ENCODE measurements at regions not wholly inside any gene's neighbourhood (a gene's known extent, or its start where the extent isn't known, plus 50 kb on each side); places are given as distances from the start of the nearest gene placed in this dataset.
"Not testable (repeated sequence)": the region's sequence is repeated elsewhere in the genome, so short reads cannot be mapped to it uniquely, and the experiment has no call there.

DNA sequence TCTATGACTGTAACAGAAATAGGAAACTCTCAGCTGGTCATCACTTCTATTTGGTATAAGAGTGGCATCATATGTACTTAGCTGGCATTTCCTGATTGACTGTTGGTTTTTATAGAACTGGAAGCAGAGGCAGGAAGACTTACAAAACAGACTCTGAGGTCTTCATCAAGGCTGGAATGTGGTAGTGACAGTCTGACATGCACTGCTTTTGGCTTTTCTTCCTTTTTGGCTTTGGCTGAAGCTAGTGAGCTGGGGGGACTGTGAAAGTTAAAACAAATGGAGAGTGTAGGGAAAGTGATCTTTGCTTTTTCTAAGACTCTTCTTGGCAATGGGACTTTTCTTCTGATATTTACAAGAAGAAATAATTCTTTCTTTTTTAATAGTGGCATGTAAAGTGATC lies 121.1 kb upstream of the SLC4A4 start:
- ChIA-PET RAD21 (ENCODE audit: unreplicated experiment) (interaction anchor here (1.2 kb wide), 1 partner anchor 1069 kb away, joined by 3 read pairs; no protein-coding TSS in a partner anchor), POLR2A (no interaction called here), CTCF (interaction anchor here (1.8 to 4.2 kb wide), 2 partner anchors 12 to 495 kb away, joined by 4 to 31 read pairs; no protein-coding TSS in a partner anchor), SMC1A (ENCODE audit: uncharacterized antibody, unreplicated experiment) (no interaction called here)
- Histone ChIP-seq H3K79me2 (ENCODE audit: control insufficient read depth, insufficient read depth, low read length) (no peaks in the 10 kb centered on the region), H3K9ac (ENCODE audit: control insufficient read depth, insufficient read depth, low read length) (no peak overlapping the region), H3K27me3 (replicated peaks in 1 of 2; ENCODE audit: control insufficient read depth in 2 of 2, insufficient read depth in 2 of 2, low read length in 1 of 2) (no peaks in the 10 kb centered on the region; a peak in 1 of 4 replicates), H2AFZ (ENCODE audit: control insufficient read depth, low read depth, low read length) (no peak overlapping the region), H3K27ac (ENCODE audit: control insufficient read depth, insufficient read depth) (no peak overlapping the region), H4K20me1 (ENCODE audit: control insufficient read depth, insufficient read depth) (no peaks in the 10 kb centered on the region), H3K4me2 (ENCODE audit: control insufficient read depth, insufficient read depth) (no peak overlapping the region), H3K36me3 (ENCODE audit: control insufficient read depth in 2 of 2, insufficient read depth in 2 of 2, low read length in 1 of 2) (no peaks in the 10 kb centered on the region), H3K9me3 (replicated peaks; ENCODE audit: control insufficient read depth, insufficient read depth, low read length) (no peaks in the 10 kb centered on the region), H3K4me3 (no peak overlapping the region), H3K4me1 (ENCODE audit: control insufficient read depth, insufficient read depth, low read length) (no peaks in the 10 kb centered on the region)
- no peak for DNase-seq (ENCODE audit: low read depth, low spot score)
- intact Hi-C loops (cut with micrococcal nuclease; ENCODE audit: unreplicated experiment) = no loop called here
- FAIRE-seq = no peak
- in situ Hi-C loops (cut with MboI) = no loop called here
- BruUV-seq (replicated peaks) = no TSS peak
- ATAC-seq = no peak
- TF ChIP-seq BCL11A (IDR thresholded peaks at IDR 0.05; ENCODE audit: low read depth, low read length) (no peak), SMARCA5 (IDR thresholded peaks at IDR 0.05) (no peak), ZNF384 (IDR thresholded peaks at IDR 0.05; ENCODE audit: borderline replicate concordance, low read depth, low read length) (no peak), NR2C1 (IDR thresholded peaks at IDR 0.05) (no peak)
- TF ChIP-seq, protein P1, sequence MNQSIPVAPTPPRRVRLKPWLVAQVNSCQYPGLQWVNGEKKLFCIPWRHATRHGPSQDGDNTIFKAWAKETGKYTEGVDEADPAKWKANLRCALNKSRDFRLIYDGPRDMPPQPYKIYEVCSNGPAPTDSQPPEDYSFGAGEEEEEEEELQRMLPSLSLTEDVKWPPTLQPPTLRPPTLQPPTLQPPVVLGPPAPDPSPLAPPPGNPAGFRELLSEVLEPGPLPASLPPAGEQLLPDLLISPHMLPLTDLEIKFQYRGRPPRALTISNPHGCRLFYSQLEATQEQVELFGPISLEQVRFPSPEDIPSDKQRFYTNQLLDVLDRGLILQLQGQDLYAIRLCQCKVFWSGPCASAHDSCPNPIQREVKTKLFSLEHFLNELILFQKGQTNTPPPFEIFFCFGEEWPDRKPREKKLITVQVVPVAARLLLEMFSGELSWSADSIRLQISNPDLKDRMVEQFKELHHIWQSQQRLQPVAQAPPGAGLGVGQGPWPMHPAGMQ (IDR thresholded peaks at IDR 0.05; ENCODE audit: borderline replicate concordance) = no peak

DNA sequence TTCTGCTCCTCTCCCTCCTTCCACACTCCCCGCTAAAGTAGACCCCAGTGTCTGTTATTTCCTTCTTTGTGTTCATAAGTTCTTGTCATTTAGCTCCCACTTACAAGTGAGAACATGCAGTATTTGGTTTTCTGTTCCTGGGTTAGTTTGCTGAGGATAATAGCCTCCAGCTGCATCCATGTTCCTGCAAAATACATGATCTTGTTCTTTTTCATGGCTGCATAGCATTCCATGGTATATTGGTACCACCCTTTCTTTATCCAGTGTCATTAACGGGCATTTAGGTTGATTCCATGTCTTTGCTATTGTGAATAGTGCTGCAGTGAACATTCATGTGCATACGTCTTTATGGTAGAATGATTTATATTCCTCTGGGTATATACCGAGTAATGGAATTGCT lies 118.0 kb upstream of the SLC4A4 start:
- H3K9me3 ChIP-seq (replicated peaks; ENCODE audit: control insufficient read depth, insufficient read depth, low read length); H3K36me3 ChIP-seq (ENCODE audit: control insufficient read depth in 2 of 2, insufficient read depth in 2 of 2, low read length in 1 of 2); BruUV-seq (replicated peaks); POLR2A ChIA-PET; DNase-seq (ENCODE audit: low read depth, low spot score); H3K79me2 ChIP-seq (ENCODE audit: control insufficient read depth, insufficient read depth, low read length); H3K27ac ChIP-seq (ENCODE audit: control insufficient read depth, insufficient read depth); in situ Hi-C loops (cut with MboI); ATAC-seq; H4K20me1 ChIP-seq (ENCODE audit: control insufficient read depth, insufficient read depth); H3K4me3 ChIP-seq; RAD21 ChIA-PET (ENCODE audit: unreplicated experiment); H3K9ac ChIP-seq (ENCODE audit: control insufficient read depth, insufficient read depth, low read length); intact Hi-C loops (cut with micrococcal nuclease; ENCODE audit: unreplicated experiment); H3K27me3 ChIP-seq (replicated peaks in 1 of 2; ENCODE audit: control insufficient read depth in 2 of 2, insufficient read depth in 2 of 2, low read length in 1 of 2); H3K4me1 ChIP-seq (ENCODE audit: control insufficient read depth, insufficient read depth, low read length); FAIRE-seq; H3K4me2 ChIP-seq (ENCODE audit: control insufficient read depth, insufficient read depth); H2AFZ ChIP-seq (ENCODE audit: control insufficient read depth, low read depth, low read length): not testable (repeated sequence)
- WGBS (ENCODE audit: insufficient coverage, insufficient replicate concordance, low lambda C conversion rate, missing lambda C conversion rate) = 52% methylated on average over 4 of the region's 4 CpGs
- ChIA-PET CTCF (interaction anchor here (2.1 kb wide), 1 partner anchor 9 kb away, joined by 10 read pairs; no protein-coding TSS in a partner anchor), SMC1A (ENCODE audit: uncharacterized antibody, unreplicated experiment) (interaction anchor here (1.1 kb wide), 1 partner anchor 265 kb away, joined by 3 read pairs; no protein-coding TSS in a partner anchor)
